Panc1 (cell line): ENCODE measurements at regions not wholly inside any gene's neighbourhood (a gene's known extent, or its start where the extent isn't known, plus 50 kb on each side); places are given as distances from the start of the nearest gene placed in this dataset.

Experiments used
- ATAC-seq: fragments of 200-7000 bp; cut with Tn5 transposase; 2 replicates; pipeline ENCODE4 v1.9.1; 2020; ENCODE audit warnings: mild to moderate bottlenecking, moderate library complexity
- BruUV-seq: library from RNA; stranded (reverse); fragments of 400-500 nt; replicated peaks from 2 replicates; lab custom pipeline; 2021; lab: Mats Ljungman, UMichigan
- CTCF ChIA-PET: fragments of 300-600 bp; sonication (Branson Sonifier 250); formaldehyde crosslinking; loops from one replicate; lab custom pipeline; 2022; ENCODE audit warnings: antibody characterized with exemption; lab: Charles Lee
- POLR2A ChIA-PET: fragments of 300-600 bp; sonication (Branson Sonifier 250); formaldehyde crosslinking; loops from one replicate; lab custom pipeline; 2022; ENCODE audit warnings: antibody characterized with exemption; lab: Charles Lee
- DNase-seq: peaks from one replicate; pipeline ENCODE4 v3.0.0-alpha.2; 2010; ENCODE audit warnings: low read depth, low spot score
- H3K27ac ChIP-seq: 2 replicates; pipeline ENCODE4 v1.5.1; 2011; ENCODE audit warnings: mild to moderate bottlenecking, low read length, inconsistent platforms
- H3K27me3 ChIP-seq: fragments of 200-500 bp; sonication (Bioruptor generic); 2 replicates; pipeline ENCODE4 v1.6.0; 2014; ENCODE audit warnings: low read length, inconsistent platforms; ENCODE audit not compliant: control insufficient read depth, insufficient read depth
- H3K36me3 ChIP-seq: fragments of 200-500 bp; sonication (Bioruptor generic); 2 replicates; pipeline ENCODE4 v1.5.1; 2014; ENCODE audit warnings: inconsistent platforms, mild to moderate bottlenecking, low read length, moderate library complexity; ENCODE audit not compliant: control insufficient read depth, insufficient read depth
- H3K4me1 ChIP-seq: 2 replicates; pipeline ENCODE4 v1.5.1; 2011; ENCODE audit warnings: inconsistent platforms, mild to moderate bottlenecking, low read length, moderate library complexity; ENCODE audit not compliant: control insufficient read depth, insufficient read depth
- H3K4me3 ChIP-seq, 2 experiments: 2 replicates each; pipeline ENCODE4 v1.5.1; 2011 to 2012; ENCODE audit warnings: low read depth in 2 of 2, low read length in 2 of 2, mild to moderate bottlenecking in 2 of 2, inconsistent platforms in 1 of 2, moderate library complexity in 1 of 2
- H3K9me3 ChIP-seq: fragments of 200-500 bp; sonication (Bioruptor generic); 2 replicates; pipeline ENCODE4 v1.5.1; 2014; ENCODE audit warnings: low read depth, mild to moderate bottlenecking, inconsistent platforms, low read length, moderate library complexity; ENCODE audit not compliant: control insufficient read depth, insufficient read depth
- POLR2AphosphoS5 ChIP-seq: IDR thresholded peaks from 2 replicates; pipeline ENCODE4 v1.6.1; 2012; ENCODE audit warnings: mild to moderate bottlenecking, low read depth, low read length, moderate library complexity
- SIN3A ChIP-seq: IDR thresholded peaks from 2 replicates; pipeline ENCODE4 v1.6.1; 2012; ENCODE audit warnings: low read depth, mild to moderate bottlenecking, low read length, moderate library complexity, borderline replicate concordance; ENCODE audit not compliant: insufficient read depth
- TCF7L2 ChIP-seq: IDR thresholded peaks from 2 replicates; pipeline ENCODE4 v1.6.1; 2011; ENCODE audit warnings: mild to moderate bottlenecking, low read depth, low read length, inconsistent platforms
- in situ Hi-C: cut with HindIII; loops from 2 replicates; pipeline ENCODE4 v1.10.0; 2016; ENCODE audit warnings: low sequenced_read_pairs, low pct_unique_long_range_greater_than_20kb
- intact Hi-C: fragments of 100-400 bp; cut with micrococcal nuclease; formaldehyde crosslinking; loops from one replicate; pipeline ENCODE4 v1.10.0; 2022; ENCODE audit not compliant: unreplicated experiment
- TF ChIP-seq, protein P1 (sequence below), 2 experiments: IDR thresholded peaks; 2 replicates each; pipeline ENCODE4 v1.6.1; 2011 to 2012; ENCODE audit warnings: low read depth in 2 of 2, control low read depth in 1 of 2, low read length in 1 of 2, mild to moderate bottlenecking in 1 of 2, moderate library complexity in 1 of 2; ENCODE audit not compliant: insufficient read depth in 1 of 2
- TF ChIP-seq, protein P2 (sequence below): fragments of 450-650 bp; IDR thresholded peaks from 2 replicates; pipeline ENCODE4 v1.5.1; 2017; ENCODE audit warnings: mild to moderate bottlenecking

DNA sequence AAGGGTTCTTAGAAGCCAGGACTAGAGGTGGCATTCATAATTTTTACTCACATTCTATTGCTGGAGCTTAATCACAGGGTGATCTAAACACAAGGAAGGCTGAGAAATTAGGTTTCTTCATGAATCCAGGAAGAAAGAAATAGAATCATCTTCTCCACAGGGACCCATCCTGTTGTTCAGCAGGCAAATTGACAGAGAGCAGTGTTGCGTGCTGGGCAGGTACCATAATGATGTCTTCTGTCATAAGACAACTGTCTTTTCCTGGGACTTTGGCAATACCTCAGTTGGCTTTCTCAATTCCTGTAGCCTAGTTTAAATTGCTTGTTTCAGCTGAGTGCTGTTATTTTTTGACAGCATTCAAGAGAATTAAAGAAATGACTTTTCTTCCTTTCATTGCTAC is 468.0 kb upstream of the SYT1 start:
- in situ Hi-C loops (no loop called here), intact Hi-C loops (no loop called here)
- DNase-seq, result no peak
- no peaks in the 10 kb centered on the region for H3K36me3 ChIP-seq
- TF ChIP-seq SIN3A (no peak), POLR2AphosphoS5 (no peak), TCF7L2 (no peak)
- TF ChIP-seq, protein P1, sequence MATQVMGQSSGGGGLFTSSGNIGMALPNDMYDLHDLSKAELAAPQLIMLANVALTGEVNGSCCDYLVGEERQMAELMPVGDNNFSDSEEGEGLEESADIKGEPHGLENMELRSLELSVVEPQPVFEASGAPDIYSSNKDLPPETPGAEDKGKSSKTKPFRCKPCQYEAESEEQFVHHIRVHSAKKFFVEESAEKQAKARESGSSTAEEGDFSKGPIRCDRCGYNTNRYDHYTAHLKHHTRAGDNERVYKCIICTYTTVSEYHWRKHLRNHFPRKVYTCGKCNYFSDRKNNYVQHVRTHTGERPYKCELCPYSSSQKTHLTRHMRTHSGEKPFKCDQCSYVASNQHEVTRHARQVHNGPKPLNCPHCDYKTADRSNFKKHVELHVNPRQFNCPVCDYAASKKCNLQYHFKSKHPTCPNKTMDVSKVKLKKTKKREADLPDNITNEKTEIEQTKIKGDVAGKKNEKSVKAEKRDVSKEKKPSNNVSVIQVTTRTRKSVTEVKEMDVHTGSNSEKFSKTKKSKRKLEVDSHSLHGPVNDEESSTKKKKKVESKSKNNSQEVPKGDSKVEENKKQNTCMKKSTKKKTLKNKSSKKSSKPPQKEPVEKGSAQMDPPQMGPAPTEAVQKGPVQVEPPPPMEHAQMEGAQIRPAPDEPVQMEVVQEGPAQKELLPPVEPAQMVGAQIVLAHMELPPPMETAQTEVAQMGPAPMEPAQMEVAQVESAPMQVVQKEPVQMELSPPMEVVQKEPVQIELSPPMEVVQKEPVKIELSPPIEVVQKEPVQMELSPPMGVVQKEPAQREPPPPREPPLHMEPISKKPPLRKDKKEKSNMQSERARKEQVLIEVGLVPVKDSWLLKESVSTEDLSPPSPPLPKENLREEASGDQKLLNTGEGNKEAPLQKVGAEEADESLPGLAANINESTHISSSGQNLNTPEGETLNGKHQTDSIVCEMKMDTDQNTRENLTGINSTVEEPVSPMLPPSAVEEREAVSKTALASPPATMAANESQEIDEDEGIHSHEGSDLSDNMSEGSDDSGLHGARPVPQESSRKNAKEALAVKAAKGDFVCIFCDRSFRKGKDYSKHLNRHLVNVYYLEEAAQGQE (IDR thresholded peaks at IDR 0.05; ENCODE audit: insufficient read depth in 1 of 2, low read depth in 2 of 2, low read length in 1 of 2), result no peak
- TF ChIP-seq, protein P2, sequence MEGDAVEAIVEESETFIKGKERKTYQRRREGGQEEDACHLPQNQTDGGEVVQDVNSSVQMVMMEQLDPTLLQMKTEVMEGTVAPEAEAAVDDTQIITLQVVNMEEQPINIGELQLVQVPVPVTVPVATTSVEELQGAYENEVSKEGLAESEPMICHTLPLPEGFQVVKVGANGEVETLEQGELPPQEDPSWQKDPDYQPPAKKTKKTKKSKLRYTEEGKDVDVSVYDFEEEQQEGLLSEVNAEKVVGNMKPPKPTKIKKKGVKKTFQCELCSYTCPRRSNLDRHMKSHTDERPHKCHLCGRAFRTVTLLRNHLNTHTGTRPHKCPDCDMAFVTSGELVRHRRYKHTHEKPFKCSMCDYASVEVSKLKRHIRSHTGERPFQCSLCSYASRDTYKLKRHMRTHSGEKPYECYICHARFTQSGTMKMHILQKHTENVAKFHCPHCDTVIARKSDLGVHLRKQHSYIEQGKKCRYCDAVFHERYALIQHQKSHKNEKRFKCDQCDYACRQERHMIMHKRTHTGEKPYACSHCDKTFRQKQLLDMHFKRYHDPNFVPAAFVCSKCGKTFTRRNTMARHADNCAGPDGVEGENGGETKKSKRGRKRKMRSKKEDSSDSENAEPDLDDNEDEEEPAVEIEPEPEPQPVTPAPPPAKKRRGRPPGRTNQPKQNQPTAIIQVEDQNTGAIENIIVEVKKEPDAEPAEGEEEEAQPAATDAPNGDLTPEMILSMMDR, result no peak
- H3K9me3 ChIP-seq, result no peaks in the 10 kb centered on the region
- CTCF ChIA-PET, result no interaction called here
- no peak overlapping the region for H3K4me3 ChIP-seq
- no peaks in the 10 kb centered on the region for H3K4me1 ChIP-seq
- H3K27me3 ChIP-seq, result no peaks in the 10 kb centered on the region
- no TSS peak for BruUV-seq
- POLR2A ChIA-PET, result no interaction called here
- ATAC-seq, result no peak
- no peak overlapping the region for H3K27ac ChIP-seq

DNA sequence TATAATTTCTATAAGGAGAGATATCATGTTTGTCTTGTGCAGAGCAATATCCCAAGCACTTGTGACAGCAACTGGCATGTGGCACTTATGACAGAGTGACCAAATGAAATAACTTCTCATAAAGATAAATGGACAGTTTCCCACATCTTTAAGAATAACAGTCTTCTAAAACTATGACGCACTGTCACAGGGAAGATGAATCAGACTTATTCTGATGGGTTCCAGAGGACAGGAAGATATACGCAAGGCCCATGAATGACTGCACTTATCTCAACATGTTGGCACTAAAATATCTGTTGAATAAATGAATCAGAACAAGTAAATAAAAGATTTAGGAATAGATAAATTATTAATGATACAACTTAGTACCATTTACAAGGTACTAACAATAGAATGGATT is 465.8 kb upstream of the SYT1 start:
- BruUV-seq, result no TSS peak
- ATAC-seq (no peak), DNase-seq (no peak)
- ChIA-PET CTCF (no interaction called here), POLR2A (no interaction called here)
- no peak overlapping the region for H3K27ac ChIP-seq
- TF ChIP-seq TCF7L2 (no peak), POLR2AphosphoS5 (no peak), SIN3A (no peak)
- TF ChIP-seq, protein P1 (IDR thresholded peaks at IDR 0.05; ENCODE audit: insufficient read depth in 1 of 2, low read depth in 2 of 2, low read length in 1 of 2), result no peak
- TF ChIP-seq, protein P2, result no peak
- H3K4me3 ChIP-seq, result no peak overlapping the region
- intact Hi-C loops (no loop called here), in situ Hi-C loops (no loop called here)
- no peaks in the 10 kb centered on the region for H3K27me3 ChIP-seq
- no peaks in the 10 kb centered on the region for H3K9me3 ChIP-seq
- no peaks in the 10 kb centered on the region for H3K4me1 ChIP-seq
- no peaks in the 10 kb centered on the region for H3K36me3 ChIP-seq
